ENCODE measurements at regions not wholly inside any gene's neighbourhood (a gene's known extent, or its start where the extent isn't known, plus 50 kb on each side); places are given as distances from the start of the nearest gene placed in this dataset.

- no peak for TF ChIP-seq CREB1 (CRISPR knock-in tag; IDR thresholded peaks at IDR 0.05; ENCODE audit: low read depth)
- TF ChIP-seq CTCF (conservative IDR thresholded peaks at IDR 0.05; ENCODE audit: low read depth in 2 of 2) = no peak
- no peak for TF ChIP-seq POLR2AphosphoS5 (IDR thresholded peaks at IDR 0.05; ENCODE audit: low read depth)
- no peak for TF ChIP-seq EZH2phosphoT487 (IDR thresholded peaks at IDR 0.05; ENCODE audit: unreplicated experiment)
- no peak for TF ChIP-seq EZH2 (IDR thresholded peaks at IDR 0.05; ENCODE audit: low read depth, unreplicated experiment)
- TF ChIP-seq, protein P1, sequence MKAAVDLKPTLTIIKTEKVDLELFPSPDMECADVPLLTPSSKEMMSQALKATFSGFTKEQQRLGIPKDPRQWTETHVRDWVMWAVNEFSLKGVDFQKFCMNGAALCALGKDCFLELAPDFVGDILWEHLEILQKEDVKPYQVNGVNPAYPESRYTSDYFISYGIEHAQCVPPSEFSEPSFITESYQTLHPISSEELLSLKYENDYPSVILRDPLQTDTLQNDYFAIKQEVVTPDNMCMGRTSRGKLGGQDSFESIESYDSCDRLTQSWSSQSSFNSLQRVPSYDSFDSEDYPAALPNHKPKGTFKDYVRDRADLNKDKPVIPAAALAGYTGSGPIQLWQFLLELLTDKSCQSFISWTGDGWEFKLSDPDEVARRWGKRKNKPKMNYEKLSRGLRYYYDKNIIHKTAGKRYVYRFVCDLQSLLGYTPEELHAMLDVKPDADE (IDR thresholded peaks at IDR 0.05) = no peak
- TF ChIP-seq, protein P2, sequence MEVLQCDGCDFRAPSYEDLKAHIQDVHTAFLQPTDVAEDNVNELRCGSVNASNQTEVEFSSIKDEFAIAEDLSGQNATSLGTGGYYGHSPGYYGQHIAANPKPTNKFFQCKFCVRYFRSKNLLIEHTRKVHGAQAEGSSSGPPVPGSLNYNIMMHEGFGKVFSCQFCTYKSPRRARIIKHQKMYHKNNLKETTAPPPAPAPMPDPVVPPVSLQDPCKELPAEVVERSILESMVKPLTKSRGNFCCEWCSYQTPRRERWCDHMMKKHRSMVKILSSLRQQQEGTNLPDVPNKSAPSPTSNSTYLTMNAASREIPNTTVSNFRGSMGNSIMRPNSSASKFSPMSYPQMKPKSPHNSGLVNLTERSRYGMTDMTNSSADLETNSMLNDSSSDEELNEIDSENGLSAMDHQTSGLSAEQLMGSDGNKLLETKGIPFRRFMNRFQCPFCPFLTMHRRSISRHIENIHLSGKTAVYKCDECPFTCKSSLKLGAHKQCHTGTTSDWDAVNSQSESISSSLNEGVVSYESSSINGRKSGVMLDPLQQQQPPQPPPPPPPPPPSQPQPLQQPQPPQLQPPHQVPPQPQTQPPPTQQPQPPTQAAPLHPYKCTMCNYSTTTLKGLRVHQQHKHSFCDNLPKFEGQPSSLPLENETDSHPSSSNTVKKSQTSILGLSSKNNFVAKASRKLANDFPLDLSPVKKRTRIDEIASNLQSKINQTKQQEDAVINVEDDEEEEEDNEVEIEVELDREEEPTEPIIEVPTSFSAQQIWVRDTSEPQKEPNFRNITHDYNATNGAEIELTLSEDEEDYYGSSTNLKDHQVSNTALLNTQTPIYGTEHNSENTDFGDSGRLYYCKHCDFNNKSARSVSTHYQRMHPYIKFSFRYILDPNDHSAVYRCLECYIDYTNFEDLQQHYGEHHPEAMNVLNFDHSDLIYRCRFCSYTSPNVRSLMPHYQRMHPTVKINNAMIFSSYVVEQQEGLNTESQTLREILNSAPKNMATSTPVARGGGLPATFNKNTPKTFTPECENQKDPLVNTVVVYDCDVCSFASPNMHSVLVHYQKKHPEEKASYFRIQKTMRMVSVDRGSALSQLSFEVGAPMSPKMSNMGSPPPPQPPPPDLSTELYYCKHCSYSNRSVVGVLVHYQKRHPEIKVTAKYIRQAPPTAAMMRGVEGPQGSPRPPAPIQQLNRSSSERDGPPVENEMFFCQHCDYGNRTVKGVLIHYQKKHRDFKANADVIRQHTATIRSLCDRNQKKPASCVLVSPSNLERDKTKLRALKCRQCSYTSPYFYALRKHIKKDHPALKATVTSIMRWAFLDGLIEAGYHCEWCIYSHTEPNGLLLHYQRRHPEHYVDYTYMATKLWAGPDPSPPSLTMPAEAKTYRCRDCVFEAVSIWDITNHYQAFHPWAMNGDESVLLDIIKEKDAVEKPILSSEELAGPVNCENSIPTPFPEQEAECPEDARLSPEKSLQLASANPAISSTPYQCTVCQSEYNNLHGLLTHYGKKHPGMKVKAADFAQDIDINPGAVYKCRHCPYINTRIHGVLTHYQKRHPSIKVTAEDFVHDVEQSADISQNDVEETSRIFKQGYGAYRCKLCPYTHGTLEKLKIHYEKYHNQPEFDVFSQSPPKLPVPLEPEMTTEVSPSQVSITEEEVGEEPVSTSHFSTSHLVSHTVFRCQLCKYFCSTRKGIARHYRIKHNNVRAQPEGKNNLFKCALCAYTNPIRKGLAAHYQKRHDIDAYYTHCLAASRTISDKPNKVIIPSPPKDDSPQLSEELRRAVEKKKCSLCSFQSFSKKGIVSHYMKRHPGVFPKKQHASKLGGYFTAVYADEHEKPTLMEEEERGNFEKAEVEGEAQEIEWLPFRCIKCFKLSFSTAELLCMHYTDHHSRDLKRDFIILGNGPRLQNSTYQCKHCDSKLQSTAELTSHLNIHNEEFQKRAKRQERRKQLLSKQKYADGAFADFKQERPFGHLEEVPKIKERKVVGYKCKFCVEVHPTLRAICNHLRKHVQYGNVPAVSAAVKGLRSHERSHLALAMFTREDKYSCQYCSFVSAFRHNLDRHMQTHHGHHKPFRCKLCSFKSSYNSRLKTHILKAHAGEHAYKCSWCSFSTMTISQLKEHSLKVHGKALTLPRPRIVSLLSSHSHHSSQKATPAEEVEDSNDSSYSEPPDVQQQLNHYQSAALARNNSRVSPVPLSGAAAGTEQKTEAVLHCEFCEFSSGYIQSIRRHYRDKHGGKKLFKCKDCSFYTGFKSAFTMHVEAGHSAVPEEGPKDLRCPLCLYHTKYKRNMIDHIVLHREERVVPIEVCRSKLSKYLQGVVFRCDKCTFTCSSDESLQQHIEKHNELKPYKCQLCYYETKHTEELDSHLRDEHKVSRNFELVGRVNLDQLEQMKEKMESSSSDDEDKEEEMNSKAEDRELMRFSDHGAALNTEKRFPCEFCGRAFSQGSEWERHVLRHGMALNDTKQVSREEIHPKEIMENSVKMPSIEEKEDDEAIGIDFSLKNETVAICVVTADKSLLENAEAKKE (CRISPR knock-in tag; IDR thresholded peaks at IDR 0.05) = no peak
- no peak for TF ChIP-seq REST (IDR thresholded peaks at IDR 0.05; ENCODE audit: unreplicated experiment)
- no peak for TF ChIP-seq JUNB (IDR thresholded peaks at IDR 0.05; ENCODE audit: unreplicated experiment)
- TF ChIP-seq ZNF331 (CRISPR knock-in tag; IDR thresholded peaks at IDR 0.05; ENCODE audit: low read depth) = no peak
- no peak for TF ChIP-seq STAT1 (IDR thresholded peaks at IDR 0.05; ENCODE audit: unreplicated experiment)
- no peak for TF ChIP-seq ZNF114 (CRISPR knock-in tag; IDR thresholded peaks at IDR 0.05)
- no peak for TF ChIP-seq NANOG (IDR thresholded peaks at IDR 0.05; ENCODE audit: borderline replicate concordance)
Observed at GRCh38 chr18:41155910-41156851, 798.9 kb upstream of the PIK3C3 start.

Measured in GM23338 (cell line).